Adrenal gland (tissue), 9 donors: ENCODE measurements at regions not wholly inside any gene's neighbourhood (a gene's known extent, or its start where the extent isn't known, plus 50 kb on each side); places are given as distances from the start of the nearest gene placed in this dataset.

ENCODE experiments used
- DNase-seq, 7 donors: peaks; one replicate each; pipeline ENCODE4 v3.0.0-alpha.2; 2019 to 2020
- H3K27ac ChIP-seq, 5 donors: fragments of 200-600 bp; sonication (generic) in 4 of 5; 1 replicate in 3 of 5; 2 replicates in 2 of 5; pipeline versions ENCODE4 v1.5.1 to v1.8.0; 2016 to 2020; ENCODE audit warnings: mild to moderate bottlenecking in 1 of 5
- H3K27me3 ChIP-seq: fragments of 200-600 bp; 2 replicates; pipeline ENCODE4 v1.8.0; 2021
- H3K36me3 ChIP-seq, 2 donors: fragments of 200-600 bp; replicated peaks in 1 of 2; 1 replicate in 1 of 2; 2 replicates in 1 of 2; pipeline versions ENCODE4 v1.5.1 to v1.8.0; 2018 to 2022
- H3K4me1 ChIP-seq, 2 donors: fragments of 200-600 bp; replicated peaks in 1 of 2; 1 replicate in 1 of 2; 2 replicates in 1 of 2; pipeline versions ENCODE4 v1.5.1 to v1.8.0; 2018 to 2021
- H3K4me3 ChIP-seq, 4 donors: fragments of 200-600 bp; sonication (generic) in 3 of 4; one replicate each; pipeline ENCODE4 v1.5.1; 2016 to 2018
- H3K9me3 ChIP-seq, 3 donors: fragments of 200-600 bp; sonication (generic) in 1 of 3; replicated peaks in 1 of 3; 1 replicate in 2 of 3; 2 replicates in 1 of 3; pipeline versions ENCODE4 v1.5.1 to v1.8.0; 2016 to 2021
- POLR2A ChIP-seq, 2 donors: fragments of 450-650 bp; IDR thresholded peaks; one replicate each; pipeline ENCODE4 v1.6.1; 2017; ENCODE audit warnings: antibody characterized with exemption in 2 of 2, mild to moderate bottlenecking in 2 of 2, moderate library complexity in 1 of 2
- WGBS, 4 donors: extraction: QIAGEN DNeasy Blood & Tissue Kit in 2 of 4; methylation state at CpG; one replicate each; pipeline versions ENCODE4 v1.1.5 to v1.1.7; 2013 to 2017; 5-methylcytosine and 5-hydroxymethylcytosine counted together
- intact Hi-C, 2 donors: fragments of 100-400 bp; cut with DNase I; formaldehyde crosslinking; loops; one replicate each; pipeline versions ENCODE4 v1.14.1 to v1.15.0; 2022 to 2023
- TF ChIP-seq, protein P1 (sequence below), 6 experiments: fragments of 450-650 bp in 4 of 6; fragments of 200-600 bp in 2 of 6; sonication (generic) in 1 of 6; IDR thresholded peaks; 1 replicate in 5 of 6; 2 replicates in 1 of 6; pipeline versions ENCODE4 v1.5.1 to v1.8.0; 2016 to 2021; ENCODE audit warnings: antibody characterized with exemption in 6 of 6, mild to moderate bottlenecking in 2 of 6, moderate library complexity in 1 of 6
- donor health status: healthy with polysubstance abuse.
- donor health status: Bipolar disorder and iron deficiency.
- donor health status: DM: yes; HTN: yes; CAD: no.
- donor health status: DM: no; HTN: no; CAD: no.
- donor health status: DM: no; HTN: no; CAD: no.

- 60 to 88% (median 83%) methylated on average over 1 to 8 of the region's 8 CpGs for WGBS, 4 donors
- no peaks in the 10 kb centered on the region for H3K36me3 ChIP-seq
- no peak overlapping the region for H3K4me3 ChIP-seq
- H3K4me1 ChIP-seq: no peaks in the 10 kb centered on the region
- H3K27me3 ChIP-seq: no peaks in the 10 kb centered on the region
- intact Hi-C loops: no loop called here
- DNase-seq: no peak
- H3K9me3 ChIP-seq: no peaks in the 10 kb centered on the region
- H3K27ac ChIP-seq: no peak overlapping the region
- no peak for TF ChIP-seq POLR2A (IDR thresholded peaks at IDR 0.05)
- TF ChIP-seq, protein P1, sequence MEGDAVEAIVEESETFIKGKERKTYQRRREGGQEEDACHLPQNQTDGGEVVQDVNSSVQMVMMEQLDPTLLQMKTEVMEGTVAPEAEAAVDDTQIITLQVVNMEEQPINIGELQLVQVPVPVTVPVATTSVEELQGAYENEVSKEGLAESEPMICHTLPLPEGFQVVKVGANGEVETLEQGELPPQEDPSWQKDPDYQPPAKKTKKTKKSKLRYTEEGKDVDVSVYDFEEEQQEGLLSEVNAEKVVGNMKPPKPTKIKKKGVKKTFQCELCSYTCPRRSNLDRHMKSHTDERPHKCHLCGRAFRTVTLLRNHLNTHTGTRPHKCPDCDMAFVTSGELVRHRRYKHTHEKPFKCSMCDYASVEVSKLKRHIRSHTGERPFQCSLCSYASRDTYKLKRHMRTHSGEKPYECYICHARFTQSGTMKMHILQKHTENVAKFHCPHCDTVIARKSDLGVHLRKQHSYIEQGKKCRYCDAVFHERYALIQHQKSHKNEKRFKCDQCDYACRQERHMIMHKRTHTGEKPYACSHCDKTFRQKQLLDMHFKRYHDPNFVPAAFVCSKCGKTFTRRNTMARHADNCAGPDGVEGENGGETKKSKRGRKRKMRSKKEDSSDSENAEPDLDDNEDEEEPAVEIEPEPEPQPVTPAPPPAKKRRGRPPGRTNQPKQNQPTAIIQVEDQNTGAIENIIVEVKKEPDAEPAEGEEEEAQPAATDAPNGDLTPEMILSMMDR (IDR thresholded peaks at IDR 0.05): no peak
These were observed 734.5 kb upstream of the LRRN3 start for GRCh38 chr7:110356438-110356837.

DNA sequence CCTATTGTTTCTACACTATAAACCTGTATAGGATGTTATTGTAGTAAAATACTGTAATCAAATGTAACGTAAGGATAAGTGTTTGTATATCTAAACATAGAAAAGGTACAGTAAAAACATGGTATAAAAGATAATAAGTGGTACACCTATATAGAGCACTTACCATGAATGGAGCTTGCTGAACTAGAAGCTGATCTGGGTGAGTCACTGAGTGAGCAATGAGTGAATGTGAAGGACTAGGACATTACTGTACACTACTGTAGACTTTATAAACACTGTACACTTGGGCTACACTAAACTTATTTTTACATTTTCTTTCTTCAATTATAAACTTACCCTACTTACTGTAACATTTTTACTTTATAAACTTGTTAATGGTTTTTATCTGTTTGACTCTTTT lies 732.9 kb upstream of the LRRN3 start:
- no peak for TF ChIP-seq POLR2A (IDR thresholded peaks at IDR 0.05)
- TF ChIP-seq, protein P1 (IDR thresholded peaks at IDR 0.05): no peak
- Histone ChIP-seq H3K9me3 (no peaks in the 10 kb centered on the region), H3K36me3 (no peaks in the 10 kb centered on the region), H3K27ac (no peak overlapping the region), H3K4me1 (no peaks in the 10 kb centered on the region), H3K4me3 (no peak overlapping the region), H3K27me3 (no peaks in the 10 kb centered on the region)
- DNase-seq: no peak
- WGBS, 4 donors: 90 to 100% (median 93%) methylated on average over 1 of the region's 1 CpG
- intact Hi-C loops: no loop called here

DNA sequence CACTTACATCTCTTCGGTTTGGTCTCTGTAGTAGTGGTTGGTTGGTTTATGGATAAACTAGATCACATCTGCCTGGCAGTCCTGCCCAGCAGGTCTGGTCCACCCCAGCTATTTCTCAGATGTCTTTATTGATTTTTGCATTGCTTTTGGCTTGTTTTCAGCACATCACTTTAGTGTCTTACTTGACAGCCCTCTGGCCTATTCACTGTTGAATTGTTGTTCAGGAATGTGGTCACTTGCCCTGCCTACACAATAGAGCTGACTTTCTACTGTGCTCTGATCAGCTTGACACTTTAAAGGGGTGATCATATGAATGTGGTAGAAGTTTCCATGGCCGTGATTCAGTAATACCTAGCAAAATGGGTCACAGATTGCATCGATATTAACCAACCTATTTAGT lies 719.2 kb upstream of the LRRN3 start:
- WGBS, 4 donors: 86 to 96% (median 93%) methylated on average over 3 of the region's 3 CpGs

GRCh38 chr7:110372685-110373084 lies 718.2 kb upstream of the LRRN3 start:
- no peaks in the 10 kb centered on the region for H3K36me3 ChIP-seq
- TF ChIP-seq POLR2A (IDR thresholded peaks at IDR 0.05): no peak
- TF ChIP-seq, protein P1 (IDR thresholded peaks at IDR 0.05): no peak
- no peak overlapping the region for H3K27ac ChIP-seq
- no peaks in the 10 kb centered on the region for H3K27me3 ChIP-seq
- no peaks in the 10 kb centered on the region for H3K9me3 ChIP-seq
- 85 to 99% (median 90%) methylated on average over 2 of the region's 2 CpGs for WGBS, 4 donors
- intact Hi-C loops: no loop called here
- no peak for DNase-seq
- H3K4me1 ChIP-seq: no peaks in the 10 kb centered on the region
- no peak overlapping the region for H3K4me3 ChIP-seq

More for the DNA sequence above, 719.2 kb upstream of the LRRN3 start:
- no peak overlapping the region for H3K27ac ChIP-seq
- intact Hi-C loops: no loop called here
- no peak overlapping the region for H3K4me3 ChIP-seq
- no peaks in the 10 kb centered on the region for H3K27me3 ChIP-seq
- TF ChIP-seq, protein P1 (IDR thresholded peaks at IDR 0.05): no peak
- no peak for TF ChIP-seq POLR2A (IDR thresholded peaks at IDR 0.05)
- H3K9me3 ChIP-seq: no peaks in the 10 kb centered on the region
- no peak for DNase-seq
- H3K4me1 ChIP-seq: no peaks in the 10 kb centered on the region
- no peaks in the 10 kb centered on the region for H3K36me3 ChIP-seq
